ENCODE measurements at regions not wholly inside any gene's neighbourhood (a gene's known extent, or its start where the extent isn't known, plus 50 kb on each side); places are given as distances from the start of the nearest gene placed in this dataset.

DNA sequence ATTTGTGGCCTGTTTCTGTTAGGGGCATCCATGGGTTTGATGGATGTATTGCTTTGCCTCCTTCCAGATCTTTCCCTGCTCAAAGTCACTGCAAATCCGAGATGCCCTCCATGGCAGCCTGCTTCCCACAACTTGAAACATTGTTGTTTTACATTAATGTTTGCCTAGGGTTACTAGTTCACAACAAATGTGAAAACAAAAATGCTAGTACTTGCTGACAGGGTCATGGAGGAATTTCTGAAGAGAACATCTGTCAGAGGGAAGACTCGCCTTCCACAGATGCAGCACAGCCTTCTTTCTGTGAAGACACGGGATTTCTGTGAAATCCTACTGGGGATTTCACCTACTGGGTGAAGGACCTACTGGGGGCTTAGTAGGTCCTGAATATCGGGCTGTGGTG lies 260.0 kb upstream of the FN1 start:
- no peak for DNase-seq (ENCODE audit: low read depth in 4 of 4, low spot score in 3 of 4)

DNA sequence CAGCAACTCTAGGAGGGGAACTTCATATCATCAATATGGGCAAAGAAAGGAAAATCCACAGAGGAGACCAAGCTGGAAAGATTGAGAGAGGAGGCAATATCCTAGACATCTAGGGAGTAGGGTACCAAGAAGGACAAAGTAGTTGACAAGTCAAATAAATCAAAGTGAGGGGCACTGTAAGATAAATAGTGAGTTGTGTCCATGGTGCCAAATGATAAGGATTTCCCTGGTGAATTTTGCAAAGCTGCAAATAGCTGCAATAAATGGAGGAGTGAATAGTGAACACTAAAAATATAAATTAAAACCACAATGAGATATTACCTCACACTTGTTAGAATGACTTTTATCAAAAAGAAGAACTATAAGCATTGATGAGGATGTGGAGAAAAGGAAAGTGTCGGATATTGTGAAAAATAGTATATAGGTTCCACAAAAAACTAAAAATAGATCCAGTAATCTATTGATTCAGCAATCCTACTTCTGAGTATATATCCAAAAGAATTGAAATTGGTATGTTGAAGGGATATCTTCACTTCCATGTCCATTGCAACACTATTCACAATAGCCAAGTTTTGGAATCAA lies 258.2 kb upstream of the FN1 start:
- no peak for DNase-seq (ENCODE audit: low read depth in 4 of 4, low spot score in 3 of 4)

DNA sequence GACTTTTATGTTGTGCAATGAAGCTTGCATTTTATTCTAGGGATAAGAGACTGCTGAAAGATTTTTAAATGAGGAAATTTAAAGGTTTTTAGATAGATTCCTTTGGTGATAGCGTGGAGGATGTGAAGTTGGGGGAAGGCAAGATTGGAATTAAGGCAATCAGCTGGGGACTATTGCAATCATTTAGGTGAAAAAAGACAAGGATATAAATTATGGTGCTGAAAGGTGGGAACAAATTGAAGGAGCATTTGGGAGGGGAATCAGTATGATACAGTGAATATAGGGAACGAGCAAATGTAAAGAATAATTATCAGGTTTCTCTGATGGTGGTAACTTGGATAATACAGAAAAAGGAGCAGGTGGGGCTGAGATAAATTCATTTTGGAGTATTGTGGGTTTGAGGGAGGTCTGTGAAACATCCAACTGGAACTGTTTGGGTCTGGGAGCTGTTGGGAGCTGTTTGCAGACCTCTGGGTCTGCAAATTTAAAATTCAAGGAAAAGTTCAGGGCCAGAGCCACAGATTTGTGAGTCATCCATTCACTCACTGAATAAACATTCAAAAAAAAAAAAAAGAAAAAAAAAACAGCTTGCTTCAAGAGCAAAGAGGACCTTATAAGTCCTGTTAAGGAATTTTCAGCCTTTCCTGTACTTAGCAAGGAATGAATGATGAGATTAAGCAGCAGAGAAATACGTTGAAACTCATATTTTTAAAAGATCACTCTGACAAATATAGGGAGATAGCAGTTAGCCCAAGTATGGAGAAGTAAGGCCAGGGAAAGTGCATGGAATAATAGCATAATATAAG lies 257.5 kb upstream of the FN1 start:
- no peak for DNase-seq (ENCODE audit: low read depth in 4 of 4, low spot score in 3 of 4)

DNA sequence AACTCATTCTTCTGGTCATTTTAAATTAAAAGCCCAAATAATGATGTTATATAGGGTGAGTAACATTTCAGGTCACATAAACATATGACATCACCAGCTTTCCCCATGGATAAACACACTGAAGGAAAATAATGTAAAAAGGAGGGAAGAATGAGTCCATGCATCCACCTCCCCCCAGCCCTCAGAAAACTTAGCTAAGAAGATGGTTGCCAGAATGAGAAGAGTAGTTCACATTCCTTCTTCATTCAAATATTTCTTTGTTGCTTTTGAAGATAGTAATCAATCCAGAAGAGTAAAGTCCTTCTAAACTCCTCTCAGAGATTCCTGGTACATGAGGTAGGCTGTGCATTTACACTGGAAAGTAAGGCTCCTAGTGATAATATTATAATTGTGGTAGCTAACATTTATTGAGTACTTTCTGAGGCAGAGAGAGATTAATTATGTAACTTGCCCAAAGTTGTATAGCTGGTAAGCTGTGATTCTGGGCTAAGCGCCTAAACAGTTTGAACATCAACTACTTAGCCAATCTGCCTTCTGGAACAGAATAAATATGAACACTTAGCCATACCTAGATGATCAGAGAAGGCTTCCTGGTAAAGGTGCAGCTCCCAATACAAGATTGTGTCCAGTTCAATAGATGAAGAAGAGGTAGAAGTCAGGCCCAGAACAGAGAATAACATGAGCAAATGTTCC lies 256.7 kb upstream of the FN1 start:
- DNase-seq (ENCODE audit: low read depth in 4 of 4, low spot score in 3 of 4) = peak in 1 of 4 donors; percentile 11

DNA sequence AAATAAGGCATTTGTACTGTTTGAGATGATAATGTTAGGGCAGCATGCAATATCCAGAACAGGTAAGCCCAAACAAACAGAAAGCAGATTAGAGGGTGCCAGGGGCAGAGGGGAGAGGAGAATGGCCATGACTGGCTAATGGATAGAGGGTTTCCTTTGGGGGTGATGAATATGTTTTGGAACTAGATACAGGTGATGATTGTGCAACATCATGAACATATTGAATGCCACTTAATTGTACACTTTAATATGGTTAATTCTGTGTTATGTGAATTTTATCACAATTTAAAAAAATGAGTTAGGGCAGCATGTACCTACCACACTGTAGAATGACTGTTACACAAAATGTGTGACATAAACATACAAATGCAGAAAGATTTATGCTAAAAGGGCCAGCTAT lies 255.5 kb upstream of the FN1 start:
- no peak for DNase-seq (ENCODE audit: low read depth in 4 of 4, low spot score in 3 of 4)

DNA sequence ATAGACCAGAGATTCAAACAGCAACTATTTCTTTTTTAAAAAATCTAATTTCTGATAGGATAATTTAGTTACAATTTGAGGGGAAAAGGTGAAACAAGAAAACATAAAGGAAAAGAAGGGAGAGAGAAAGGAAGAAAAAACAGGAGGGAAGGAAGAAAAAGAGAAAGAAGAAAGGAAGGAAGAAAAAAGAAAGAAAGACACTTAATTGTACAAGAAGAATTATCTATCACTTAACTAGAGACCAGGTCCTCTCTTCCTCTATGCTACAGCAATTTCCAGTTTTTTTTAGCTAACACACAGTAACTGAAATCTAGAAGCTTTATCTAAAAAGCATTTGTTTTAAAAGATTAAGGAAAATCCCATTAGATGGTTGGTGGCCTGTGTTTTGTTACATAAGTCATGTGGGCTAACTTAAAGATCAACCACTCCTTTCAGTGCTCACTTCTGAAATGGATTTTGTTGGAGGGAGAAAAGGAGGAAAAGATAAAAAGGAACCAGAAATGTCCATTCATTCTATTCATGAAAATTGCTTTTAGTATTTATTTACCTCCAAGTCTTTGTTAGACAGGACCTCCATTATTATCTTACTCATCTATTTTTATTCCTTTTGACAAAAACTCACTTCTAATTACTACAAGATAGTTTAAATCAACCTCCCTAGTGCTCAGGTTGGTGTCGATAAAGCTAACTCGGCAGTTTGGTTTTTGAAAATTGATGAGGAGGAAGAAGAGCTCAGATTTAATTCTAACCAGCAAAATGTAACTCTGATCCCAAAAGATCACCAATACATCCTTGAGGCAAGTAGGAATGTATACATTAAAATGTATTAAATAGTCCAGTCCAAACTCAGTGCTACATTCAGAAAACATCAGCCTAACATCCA lies 251.5 kb upstream of the FN1 start:
- DNase-seq (ENCODE audit: low read depth in 4 of 4, low spot score in 3 of 4) = no peak

DNA sequence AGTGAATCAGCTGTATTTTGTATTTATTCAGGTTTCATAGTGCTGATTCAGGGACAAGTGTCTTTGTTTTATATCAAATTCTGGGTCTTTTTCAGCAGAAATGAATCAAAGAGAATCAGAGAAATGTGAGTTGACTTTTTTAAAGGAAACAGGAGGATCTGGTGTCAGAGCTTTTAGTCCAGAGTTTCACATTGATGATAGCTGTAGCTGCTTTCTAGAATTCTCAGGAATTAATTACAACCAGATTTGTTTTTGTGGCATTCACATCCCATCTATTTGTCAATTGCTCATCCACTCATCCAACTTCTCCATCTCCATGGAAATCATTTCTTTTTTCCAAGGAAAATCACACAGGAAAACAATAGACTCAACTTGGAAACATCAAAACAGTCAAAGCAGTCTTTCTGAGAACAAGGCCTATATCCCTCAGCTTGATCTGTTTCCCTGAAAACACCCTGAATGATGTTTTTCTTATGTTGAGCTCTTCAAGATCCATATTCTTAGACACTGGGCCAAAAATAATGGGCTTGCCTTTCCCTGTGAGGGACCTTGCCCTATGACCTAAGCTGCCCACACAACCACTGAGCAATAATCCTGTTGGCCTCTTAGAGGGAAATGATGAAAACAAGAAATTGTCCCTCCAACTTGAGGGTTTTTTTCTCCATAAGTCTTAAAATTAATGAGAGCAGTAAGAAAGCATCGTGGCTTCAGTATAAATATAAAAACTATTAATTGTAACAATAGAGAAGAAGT lies 249.5 kb upstream of the FN1 start:
- DNase-seq (ENCODE audit: low read depth in 4 of 4, low spot score in 3 of 4) = no peak

DNA sequence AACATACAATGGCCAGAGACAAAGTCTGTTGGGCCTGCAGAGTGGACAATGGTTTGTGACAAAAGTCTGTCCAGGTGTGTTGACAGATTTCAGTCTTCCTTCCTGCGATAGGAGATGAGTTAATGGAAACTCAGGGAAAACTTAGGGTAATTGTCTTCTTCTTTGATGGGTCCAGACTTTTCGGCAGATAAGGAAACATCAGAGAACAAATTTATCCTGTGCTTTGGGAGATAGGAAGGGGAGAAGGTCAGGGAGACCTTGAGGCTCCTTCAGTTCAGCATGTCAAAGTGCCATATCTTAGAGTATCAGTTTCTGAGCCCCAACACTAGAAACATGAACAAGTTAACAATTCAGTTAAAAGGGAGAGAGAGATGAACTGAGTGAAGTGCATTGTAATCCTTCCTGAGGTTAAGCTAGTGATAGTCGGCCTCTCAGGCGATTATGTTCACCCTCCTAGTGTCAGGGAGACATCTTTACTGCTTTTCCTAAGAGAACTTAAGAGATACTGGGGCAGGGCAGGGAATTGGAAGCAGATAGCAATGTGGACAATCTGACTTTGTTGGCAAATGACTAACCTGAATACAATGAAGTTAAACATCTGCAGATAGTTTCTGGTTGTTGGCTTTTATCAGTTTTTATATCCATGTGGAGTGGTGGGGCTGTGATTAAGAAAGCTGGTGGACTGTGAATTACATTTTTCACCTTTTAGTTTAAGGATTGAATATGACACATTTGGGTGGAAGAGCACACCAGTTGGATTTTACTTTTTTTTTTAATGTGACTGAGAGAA lies 248.8 kb upstream of the FN1 start:
- DNase-seq (ENCODE audit: low read depth in 4 of 4, low spot score in 3 of 4) = no peak

DNA sequence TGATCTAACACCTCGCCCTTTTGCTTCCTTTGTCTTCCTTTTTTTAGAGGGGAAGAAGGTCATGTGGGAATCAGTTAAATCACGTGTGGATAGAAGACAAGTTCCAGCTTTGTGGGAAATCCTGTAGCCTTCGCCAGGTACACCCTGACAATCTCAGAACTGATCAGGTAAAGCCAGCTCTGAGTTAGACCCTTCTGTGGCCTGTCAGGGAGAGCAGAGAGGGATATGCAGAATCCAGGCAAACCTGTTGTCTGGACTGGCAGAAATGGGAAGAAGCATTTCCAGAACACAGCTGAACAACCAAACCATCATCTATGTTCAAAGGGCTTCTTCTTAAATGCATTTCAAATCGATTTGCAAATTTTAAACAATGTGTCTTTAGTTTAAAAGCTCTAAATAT lies 247.4 kb upstream of the FN1 start:
- DNase-seq (ENCODE audit: low read depth in 4 of 4, low spot score in 3 of 4) = no peak

DNA sequence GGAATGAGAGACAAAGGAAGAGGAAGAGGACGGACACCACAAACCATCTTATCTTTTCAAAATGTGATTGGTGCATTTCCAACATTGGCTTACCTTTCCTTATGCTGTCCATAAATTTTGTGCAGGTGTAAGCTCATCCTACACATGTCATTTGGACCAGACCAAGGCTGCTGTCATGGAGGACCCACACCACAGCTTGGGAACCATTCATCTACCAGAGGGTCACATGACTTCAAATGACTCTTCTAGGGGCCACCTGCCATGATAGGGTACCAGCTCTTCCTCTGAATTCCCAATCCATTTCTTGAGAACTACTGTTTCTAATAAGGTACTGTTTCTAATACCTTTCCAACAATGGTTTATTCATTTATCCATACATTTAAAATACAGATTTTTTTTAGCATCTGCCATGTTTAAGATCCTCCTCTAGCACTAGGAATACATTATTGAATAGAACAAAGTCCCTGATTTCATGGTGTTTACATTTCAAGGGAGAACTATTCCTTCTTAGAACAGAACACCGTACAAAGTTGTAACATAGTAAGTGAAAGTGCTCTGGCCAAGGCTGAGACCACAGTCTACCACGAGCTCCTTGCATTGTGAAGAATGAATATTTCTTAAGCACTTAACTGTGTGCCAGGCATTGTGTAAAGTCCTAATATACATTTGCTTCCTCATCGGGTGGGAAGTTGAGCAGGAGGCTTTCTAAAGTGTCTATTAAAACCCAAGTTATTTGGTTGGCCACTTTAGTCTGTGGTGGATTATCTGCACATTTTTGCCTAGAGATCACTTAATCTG lies 246.1 kb upstream of the FN1 start:
- no peak for DNase-seq (ENCODE audit: low read depth in 4 of 4, low spot score in 3 of 4)

DNA sequence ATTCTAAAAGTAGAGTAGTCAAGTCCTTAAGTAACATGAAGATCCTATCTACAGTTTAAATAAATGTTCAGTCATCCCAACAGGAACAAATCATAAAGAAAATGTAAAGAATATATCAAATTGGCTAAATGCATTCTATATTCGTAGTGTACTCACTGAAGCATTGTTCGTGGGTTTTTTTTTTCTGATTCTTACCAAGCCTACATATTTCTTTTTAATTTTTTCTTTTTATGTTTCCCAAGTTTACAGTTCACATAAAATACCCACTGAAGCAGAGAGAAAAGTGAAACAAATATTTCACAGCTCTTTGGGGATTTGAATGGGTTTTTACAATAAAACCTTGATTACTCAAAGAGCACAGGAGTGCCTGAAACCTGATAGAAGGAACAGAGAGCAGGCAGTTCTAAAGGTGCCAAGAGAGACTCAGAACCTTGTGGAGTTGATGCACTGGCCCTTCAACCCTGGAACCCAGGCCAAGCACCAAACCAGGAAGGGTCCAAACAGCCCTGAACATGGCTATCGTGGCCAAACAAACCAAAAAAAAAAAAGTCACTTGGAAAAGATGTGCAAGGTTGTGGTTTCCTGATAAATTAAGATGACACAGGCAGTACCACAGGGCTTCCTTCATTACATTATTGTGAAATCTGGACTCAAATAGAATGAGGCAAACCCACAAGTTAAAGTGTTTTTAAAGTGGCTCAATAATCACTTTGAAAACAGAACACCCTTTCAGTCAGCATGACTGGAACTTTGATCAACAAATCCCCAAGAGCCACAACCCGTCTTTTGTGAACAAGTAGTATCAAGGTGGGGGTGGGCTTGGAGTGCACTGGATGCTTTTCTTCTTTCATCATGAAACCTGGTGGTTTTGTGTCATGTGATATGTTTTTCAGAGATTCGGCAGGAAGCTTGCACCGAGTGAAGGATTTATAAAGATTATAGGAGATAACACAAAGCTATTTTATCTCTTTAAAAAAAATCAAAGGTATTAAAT lies 245.0 kb upstream of the FN1 start:
- no peak for DNase-seq (ENCODE audit: low read depth in 4 of 4, low spot score in 3 of 4)

DNA sequence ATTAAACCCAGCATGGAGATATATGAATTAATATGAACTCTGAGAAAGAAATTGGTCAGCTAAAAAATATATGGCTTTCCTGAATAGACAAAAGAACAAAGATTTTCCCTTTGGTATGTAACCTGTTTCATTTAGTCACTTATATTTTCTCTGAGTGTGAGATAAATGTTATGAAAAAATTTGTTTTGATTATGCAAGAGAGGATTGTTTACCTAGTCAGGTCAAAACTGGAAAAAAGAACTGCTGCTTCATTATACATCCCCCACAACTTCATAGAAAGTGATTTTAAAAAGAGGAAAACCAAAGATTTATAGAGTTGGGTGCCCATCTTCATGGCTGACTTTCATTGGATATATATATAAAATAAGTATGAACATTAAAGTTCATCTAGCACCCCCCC lies 242.2 kb upstream of the FN1 start:
- DNase-seq (ENCODE audit: low read depth in 4 of 4, low spot score in 3 of 4) = no peak

DNA sequence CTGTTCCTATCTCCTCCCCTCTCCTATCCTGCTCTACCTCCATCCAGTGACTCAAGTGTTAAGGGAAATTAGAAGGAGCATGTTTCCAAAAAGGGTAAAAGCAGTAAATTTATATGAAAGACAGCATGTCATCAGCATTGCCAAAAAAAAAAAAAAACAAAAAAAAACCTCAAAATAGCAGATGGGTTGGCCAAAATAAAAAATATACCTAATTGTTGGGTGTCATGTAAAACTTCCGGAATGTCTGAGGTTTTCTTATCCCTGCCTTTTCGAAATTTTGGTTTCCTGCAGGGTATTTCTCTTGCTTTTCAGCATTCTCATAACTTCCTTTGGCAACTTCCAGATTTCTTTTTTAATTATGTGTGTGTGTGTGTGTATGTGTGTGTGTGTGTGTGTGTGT lies 241.6 kb upstream of the FN1 start:
- no peak for DNase-seq (ENCODE audit: low read depth in 4 of 4, low spot score in 3 of 4)

DNA sequence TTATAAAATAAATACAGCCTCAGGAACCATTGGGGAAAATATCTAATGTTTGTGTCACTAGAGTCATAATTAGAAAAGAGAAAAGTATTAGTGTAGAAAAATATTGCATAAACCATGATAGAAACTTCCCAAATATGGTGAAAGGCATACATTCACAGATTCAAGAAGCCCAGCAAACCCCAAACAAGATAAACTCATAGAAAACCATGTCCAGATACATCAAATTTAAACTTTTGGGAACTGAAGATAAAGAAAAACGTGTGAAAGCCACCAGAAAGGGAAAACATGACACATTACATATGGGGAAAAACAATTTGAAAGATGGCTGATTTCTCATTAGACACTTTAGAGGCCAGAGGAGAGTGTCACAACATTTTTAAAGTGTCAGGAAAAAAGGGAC lies 236.5 kb upstream of the FN1 start:
- DNase-seq (ENCODE audit: low read depth in 4 of 4, low spot score in 3 of 4) = no peak

DNA sequence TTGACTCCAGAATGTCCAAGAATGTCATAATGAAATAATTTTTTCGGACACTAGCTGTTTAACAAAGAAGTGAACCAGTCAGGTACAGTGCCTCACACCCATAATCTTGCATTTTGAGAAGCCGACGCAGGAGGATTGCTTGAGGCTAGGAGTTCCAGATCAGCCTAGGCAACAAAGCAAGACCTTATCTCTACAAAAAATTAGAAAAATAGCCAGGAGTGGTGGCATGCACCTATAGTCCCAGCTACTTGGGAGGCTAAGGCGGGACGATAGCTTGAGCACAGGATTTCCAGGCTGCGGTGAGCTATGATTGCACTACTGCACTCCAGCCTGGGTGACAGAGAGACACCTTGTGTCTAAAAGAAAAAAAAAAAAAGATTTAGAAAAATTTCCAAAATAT lies 235.8 kb upstream of the FN1 start:
- no peak for DNase-seq (ENCODE audit: low read depth in 4 of 4, low spot score in 3 of 4)

DNA sequence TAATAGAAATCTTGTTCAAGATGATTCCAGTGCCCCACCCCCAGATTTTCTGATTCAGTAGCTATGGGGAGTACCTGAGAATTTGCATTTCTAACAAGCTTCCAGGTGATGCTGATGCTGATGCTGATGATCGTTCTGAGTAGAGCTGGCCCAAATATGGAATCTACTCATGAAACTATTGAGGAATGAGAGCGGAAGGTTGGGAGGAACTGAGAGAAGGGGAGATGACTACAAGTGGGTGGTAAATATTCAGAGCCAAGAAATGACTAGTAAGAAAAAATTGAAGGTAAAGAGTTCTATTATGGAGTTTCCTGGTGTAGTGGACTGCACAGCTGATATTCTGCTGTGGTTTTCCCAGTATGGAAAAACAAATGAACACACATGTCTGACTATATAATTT lies 235.4 kb upstream of the FN1 start:
- DNase-seq (ENCODE audit: low read depth in 4 of 4, low spot score in 3 of 4) = no peak

DNA sequence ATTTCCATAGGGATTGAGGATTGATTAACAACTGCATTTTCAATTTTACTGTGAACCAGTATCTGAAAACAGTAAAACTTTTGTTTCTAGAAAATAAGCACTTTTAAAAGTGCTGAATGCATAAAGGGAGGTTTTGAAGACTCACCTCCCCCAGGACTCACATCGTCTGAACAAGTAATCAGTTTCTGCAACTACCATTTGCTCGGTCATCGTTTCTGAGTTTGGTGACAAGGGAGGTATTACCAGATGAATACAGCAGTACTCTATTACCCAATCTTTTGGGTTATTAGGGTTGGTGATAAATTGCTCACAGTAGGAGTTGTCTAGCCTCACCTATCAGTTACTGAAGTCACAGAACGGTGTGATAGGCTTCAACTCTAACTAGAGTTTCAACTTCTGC lies 234.5 kb upstream of the FN1 start:
- DNase-seq (ENCODE audit: low read depth in 4 of 4, low spot score in 3 of 4) = no peak

DNA sequence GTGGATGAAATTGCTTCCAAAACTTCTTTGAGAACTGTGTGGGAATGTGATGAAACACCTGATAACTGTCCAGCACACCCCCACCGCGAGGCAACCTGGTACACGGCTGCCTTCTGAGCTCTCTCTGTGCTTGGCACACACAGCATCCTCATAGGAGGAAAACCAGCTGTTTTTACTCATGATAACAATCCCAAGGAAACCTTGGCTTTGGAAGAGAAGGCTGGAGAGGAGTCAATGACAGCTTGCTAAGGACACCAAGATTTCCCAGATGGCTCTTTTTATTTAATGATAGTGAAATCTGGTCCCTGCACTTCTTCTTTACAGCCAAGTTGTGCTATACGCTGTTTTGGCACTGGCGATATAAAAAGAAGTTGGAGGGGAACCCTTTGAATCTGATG lies 232.5 kb upstream of the FN1 start:
- no peak for DNase-seq (ENCODE audit: low read depth in 4 of 4, low spot score in 3 of 4)

All from left renal pelvis (tissue), 4 donors.